ENCODE measurements at regions not wholly inside any gene's neighbourhood (a gene's known extent, or its start where the extent isn't known, plus 50 kb on each side); places are given as distances from the start of the nearest gene placed in this dataset.
"Not testable (repeated sequence)": the region's sequence is repeated elsewhere in the genome, so short reads cannot be mapped to it uniquely, and the experiment has no call there.

DNA sequence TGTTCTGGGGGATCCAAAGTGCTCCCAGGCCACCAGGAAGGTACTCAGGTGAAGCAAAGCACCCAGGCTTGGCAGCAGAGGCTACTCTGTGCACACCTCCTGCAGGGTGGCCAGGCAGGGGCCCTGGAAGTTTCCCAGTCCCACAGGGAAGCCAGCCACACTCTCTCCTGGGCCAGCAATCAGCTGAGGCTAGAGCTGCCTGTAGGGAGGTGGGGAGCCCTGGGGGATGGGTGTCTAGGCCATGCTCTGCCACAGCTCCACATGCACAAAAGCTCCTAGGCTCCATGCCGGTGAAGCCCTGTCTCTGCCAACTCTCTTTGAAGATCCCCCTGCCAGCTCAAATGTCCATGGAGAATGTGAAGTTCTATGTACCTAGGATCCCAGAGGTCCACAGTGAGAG is 231.4 kb downstream of the SPATA31A6 start:
- not testable (repeated sequence) for H3K4me1 ChIP-seq (ENCODE audit: control insufficient read depth, insufficient read depth, low read length); H3K27ac ChIP-seq (ENCODE audit: low read depth, low read length); H3K9me3 ChIP-seq (ENCODE audit: control insufficient read depth, insufficient read depth, low read depth, low read length); H3K36me3 ChIP-seq (ENCODE audit: control insufficient read depth, insufficient read depth, low read length); H3K4me3 ChIP-seq (ENCODE audit: low read depth, low read length); H3K9ac ChIP-seq (ENCODE audit: low read length); H3K27me3 ChIP-seq (ENCODE audit: control insufficient read depth, insufficient read depth, low read length)

DNA sequence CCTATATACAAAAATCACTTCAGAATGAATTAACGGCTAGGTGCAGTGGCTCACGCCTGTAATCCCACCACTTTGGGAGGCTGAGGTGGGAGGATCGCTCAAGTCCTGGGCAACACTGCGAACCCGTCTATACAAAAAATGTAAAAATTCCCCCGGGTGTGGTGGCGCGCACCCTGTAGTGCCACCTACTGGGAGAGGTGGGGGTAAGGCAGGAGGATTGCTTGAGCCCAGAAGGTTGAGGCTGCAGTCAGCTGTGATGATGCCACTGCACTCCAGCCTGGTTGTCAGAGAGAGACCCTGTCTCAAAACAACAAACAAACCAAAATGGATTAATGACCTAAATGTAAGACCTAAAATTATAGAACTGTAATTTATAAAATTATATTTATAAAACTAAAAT is 236.2 kb downstream of the SPATA31A6 start:
- H3K27ac ChIP-seq (ENCODE audit: low read depth, low read length); H3K36me3 ChIP-seq (ENCODE audit: control insufficient read depth, insufficient read depth, low read length); H3K4me1 ChIP-seq (ENCODE audit: control insufficient read depth, insufficient read depth, low read length); H3K9ac ChIP-seq (ENCODE audit: low read length); H3K9me3 ChIP-seq (ENCODE audit: control insufficient read depth, insufficient read depth, low read depth, low read length); H3K4me3 ChIP-seq (ENCODE audit: low read depth, low read length); H3K27me3 ChIP-seq (ENCODE audit: control insufficient read depth, insufficient read depth, low read length): not testable (repeated sequence)

DNA sequence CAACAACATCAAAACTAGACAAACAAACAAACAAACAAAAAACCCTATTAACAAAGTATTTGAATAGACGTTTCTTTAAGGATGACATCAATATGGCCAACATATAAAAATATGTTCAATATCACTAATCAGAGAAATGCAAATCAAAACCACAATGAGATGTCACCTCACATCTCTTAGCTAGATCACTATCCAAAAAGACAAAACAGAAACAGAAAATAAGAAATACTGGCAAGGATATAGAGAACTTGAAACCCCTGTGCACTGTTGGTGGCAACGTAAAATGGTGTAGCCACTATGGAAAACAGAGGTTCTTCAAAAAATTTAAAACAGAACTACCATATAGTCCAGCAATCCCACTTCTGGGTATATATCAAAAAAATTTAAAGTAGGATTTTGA is 236.9 kb downstream of the SPATA31A6 start:
- H3K4me1 ChIP-seq (ENCODE audit: control insufficient read depth, insufficient read depth, low read length); H3K36me3 ChIP-seq (ENCODE audit: control insufficient read depth, insufficient read depth, low read length); H3K27me3 ChIP-seq (ENCODE audit: control insufficient read depth, insufficient read depth, low read length); H3K9me3 ChIP-seq (ENCODE audit: control insufficient read depth, insufficient read depth, low read depth, low read length); H3K9ac ChIP-seq (ENCODE audit: low read length); H3K27ac ChIP-seq (ENCODE audit: low read depth, low read length); H3K4me3 ChIP-seq (ENCODE audit: low read depth, low read length): not testable (repeated sequence)

DNA sequence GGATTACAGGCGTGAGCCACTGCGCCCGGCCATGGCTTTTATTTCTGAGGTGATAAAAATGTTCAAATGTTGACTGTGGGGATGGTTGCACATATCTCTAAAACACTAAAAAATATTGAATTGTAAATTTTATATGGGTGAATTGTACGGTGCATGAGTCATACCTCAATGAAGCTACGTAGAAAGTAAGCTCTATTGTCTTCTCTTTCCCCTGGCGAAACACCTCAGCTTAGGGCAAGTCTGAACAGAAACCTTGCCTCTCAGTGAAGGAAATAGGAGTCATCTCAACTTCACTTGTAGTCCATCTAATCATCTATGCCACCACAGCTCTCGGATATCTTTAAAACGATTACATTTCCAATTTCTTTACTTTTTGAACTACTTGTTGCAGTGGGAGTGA is 238.2 kb downstream of the SPATA31A6 start:
- not testable (repeated sequence) for H3K9ac ChIP-seq (ENCODE audit: low read length); H3K9me3 ChIP-seq (ENCODE audit: control insufficient read depth, insufficient read depth, low read depth, low read length); H3K27ac ChIP-seq (ENCODE audit: low read depth, low read length); H3K4me1 ChIP-seq (ENCODE audit: control insufficient read depth, insufficient read depth, low read length); H3K36me3 ChIP-seq (ENCODE audit: control insufficient read depth, insufficient read depth, low read length); H3K27me3 ChIP-seq (ENCODE audit: control insufficient read depth, insufficient read depth, low read length); H3K4me3 ChIP-seq (ENCODE audit: low read depth, low read length)

DNA sequence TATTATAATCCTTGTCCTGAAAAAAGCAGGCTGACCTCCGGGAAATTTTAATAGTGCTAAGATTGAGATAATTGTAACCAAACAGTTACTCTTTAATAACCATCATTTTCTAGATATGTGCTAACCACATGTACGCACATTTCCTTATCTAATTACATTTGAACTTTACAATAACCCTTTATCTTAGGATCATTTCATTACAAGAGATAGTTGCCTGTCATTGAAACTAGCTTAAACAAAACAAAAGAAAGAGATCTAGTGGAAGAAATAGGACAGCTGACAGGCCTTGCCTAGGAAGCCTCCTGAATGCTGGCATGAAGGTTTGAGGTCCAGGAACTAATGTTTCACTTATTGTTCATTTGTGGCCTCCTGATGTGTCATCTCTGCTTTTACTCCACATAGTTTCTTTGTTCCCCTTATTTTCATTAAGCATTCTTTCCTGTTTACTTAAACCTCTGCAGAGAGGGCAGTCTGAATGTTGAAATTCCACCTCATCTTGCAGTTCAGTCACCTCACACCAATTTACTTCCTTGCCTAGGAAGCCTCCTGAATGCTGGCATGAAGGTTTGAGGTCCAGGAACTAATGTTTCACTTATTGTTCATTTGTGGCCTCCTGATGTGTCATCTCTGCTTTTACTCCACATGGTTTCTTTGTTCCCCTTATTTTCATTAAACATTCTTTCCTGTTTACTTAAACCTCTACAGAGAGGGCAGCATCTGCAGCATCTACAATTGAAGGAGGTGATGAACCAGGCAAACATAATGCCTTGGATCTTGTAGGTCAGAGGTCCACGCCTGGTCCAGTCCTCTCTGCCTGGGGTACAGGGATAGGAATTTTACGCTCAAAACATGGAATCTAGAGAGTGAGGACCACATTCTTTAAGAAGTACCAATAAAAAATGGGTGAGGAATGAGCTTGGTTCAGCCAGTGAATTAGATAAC is 247.5 kb downstream of the SPATA31A6 start:
- H3K27ac ChIP-seq (ENCODE audit: low read depth, low read length); H3K36me3 ChIP-seq (ENCODE audit: control insufficient read depth, insufficient read depth, low read length); H3K9me3 ChIP-seq (ENCODE audit: control insufficient read depth, insufficient read depth, low read depth, low read length); H3K27me3 ChIP-seq (ENCODE audit: control insufficient read depth, insufficient read depth, low read length); H3K9ac ChIP-seq (ENCODE audit: low read length); H3K4me1 ChIP-seq (ENCODE audit: control insufficient read depth, insufficient read depth, low read length); H3K4me3 ChIP-seq (ENCODE audit: low read depth, low read length): not testable (repeated sequence)

DNA sequence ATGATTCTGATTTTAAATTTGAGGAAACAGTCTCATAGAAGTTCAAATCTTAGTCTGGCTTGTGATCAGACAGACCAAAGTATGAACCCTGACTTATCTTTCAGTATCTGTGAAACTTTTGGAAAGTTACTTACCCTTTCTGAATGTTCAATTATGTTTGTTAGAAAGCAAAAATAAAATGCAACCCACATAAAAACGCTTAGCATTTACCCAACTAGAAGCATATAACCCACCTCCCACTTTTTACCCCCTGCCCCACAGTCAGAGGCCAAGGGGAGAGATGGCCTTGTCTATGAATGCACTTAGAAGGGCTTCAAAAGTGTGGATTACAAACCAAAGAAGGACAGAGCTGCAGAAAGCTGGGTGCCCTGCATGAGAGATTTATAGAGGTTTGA is 248.2 kb downstream of the SPATA31A6 start:
- not testable (repeated sequence) for H3K27ac ChIP-seq (ENCODE audit: low read depth, low read length); H3K9ac ChIP-seq (ENCODE audit: low read length); H3K36me3 ChIP-seq (ENCODE audit: control insufficient read depth, insufficient read depth, low read length); H3K4me1 ChIP-seq (ENCODE audit: control insufficient read depth, insufficient read depth, low read length); H3K27me3 ChIP-seq (ENCODE audit: control insufficient read depth, insufficient read depth, low read length); H3K4me3 ChIP-seq (ENCODE audit: low read depth, low read length); H3K9me3 ChIP-seq (ENCODE audit: control insufficient read depth, insufficient read depth, low read depth, low read length)

DNA sequence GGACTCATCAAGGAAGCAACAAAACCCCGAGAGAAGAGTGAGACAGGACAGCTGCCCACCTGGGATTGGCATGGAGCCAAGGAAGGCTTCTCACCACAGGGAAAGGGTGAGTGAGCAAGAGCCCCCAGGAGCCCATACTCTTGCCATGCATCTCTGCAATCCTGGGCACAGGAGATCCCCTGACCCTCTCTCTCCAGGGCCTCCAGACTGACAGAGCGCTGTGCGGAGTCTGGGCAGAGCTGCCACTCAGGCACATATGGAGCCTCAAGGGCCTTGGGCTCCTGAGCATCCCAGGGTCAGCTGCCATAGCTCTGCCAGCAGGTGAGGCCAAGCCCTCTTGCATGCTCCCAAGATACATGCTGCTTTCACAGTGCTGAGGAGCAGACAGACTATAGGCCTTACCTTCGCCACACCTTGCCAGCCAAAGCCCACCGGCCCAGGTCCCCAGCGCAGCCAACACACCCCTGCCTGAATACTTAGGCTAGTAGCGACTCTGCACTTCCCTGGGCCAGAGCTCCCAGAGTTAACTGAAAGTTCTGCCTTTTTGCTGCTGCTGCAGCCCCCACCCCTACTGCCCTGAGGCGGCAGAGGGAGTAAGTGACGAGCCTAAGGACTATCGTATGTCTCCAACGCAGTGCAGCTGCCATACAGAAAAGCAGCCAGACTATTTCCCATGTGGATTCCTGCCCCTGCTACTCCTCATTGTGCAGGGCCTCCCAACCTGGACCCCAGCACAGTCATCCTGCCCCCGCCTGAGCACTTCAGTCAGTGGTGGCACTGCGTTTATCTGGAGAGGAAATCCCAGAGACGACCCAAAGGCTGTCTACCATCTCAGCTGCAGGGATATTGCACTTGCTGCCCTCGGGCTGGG is 251.6 kb downstream of the SPATA31A6 start:
- H3K36me3 ChIP-seq (ENCODE audit: control insufficient read depth, insufficient read depth, low read length); H3K4me3 ChIP-seq (ENCODE audit: low read depth, low read length); H3K9me3 ChIP-seq (ENCODE audit: control insufficient read depth, insufficient read depth, low read depth, low read length); H3K4me1 ChIP-seq (ENCODE audit: control insufficient read depth, insufficient read depth, low read length); H3K27me3 ChIP-seq (ENCODE audit: control insufficient read depth, insufficient read depth, low read length); H3K9ac ChIP-seq (ENCODE audit: low read length); H3K27ac ChIP-seq (ENCODE audit: low read depth, low read length): not testable (repeated sequence)

DNA sequence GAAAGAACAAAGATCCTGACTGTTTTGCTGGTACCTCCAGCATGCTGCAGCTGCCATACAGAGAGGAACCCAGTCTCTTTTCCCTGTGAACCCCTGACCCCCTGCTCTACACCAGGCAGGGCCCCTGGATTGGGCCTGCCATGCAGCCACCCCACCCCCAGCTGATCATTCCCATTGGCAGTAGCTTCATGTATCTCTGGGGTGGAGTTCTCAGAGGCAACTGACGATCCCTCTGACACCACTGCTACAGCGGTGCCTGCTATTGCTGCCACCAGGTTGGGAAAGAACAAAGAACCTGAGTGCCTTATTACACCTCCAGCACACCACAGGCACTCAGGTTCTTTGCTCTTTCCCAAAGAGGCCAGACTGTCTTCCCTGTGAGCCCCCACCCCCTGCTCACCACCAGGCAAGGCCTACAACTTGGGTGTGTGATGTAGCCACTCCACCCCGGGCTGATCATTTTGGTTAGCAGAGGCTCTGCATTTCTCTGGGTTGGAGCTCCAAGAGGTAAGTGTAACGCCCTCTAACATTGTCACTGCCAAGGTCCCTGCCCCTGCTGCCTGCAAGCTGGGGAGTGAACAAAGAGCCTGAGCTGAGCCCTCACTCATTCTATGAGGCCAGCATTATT is 252.4 kb downstream of the SPATA31A6 start:
- not testable (repeated sequence) for H3K4me3 ChIP-seq (ENCODE audit: low read depth, low read length); H3K27me3 ChIP-seq (ENCODE audit: control insufficient read depth, insufficient read depth, low read length); H3K9ac ChIP-seq (ENCODE audit: low read length); H3K9me3 ChIP-seq (ENCODE audit: control insufficient read depth, insufficient read depth, low read depth, low read length); H3K27ac ChIP-seq (ENCODE audit: low read depth, low read length); H3K36me3 ChIP-seq (ENCODE audit: control insufficient read depth, insufficient read depth, low read length); H3K4me1 ChIP-seq (ENCODE audit: control insufficient read depth, insufficient read depth, low read length)

DNA sequence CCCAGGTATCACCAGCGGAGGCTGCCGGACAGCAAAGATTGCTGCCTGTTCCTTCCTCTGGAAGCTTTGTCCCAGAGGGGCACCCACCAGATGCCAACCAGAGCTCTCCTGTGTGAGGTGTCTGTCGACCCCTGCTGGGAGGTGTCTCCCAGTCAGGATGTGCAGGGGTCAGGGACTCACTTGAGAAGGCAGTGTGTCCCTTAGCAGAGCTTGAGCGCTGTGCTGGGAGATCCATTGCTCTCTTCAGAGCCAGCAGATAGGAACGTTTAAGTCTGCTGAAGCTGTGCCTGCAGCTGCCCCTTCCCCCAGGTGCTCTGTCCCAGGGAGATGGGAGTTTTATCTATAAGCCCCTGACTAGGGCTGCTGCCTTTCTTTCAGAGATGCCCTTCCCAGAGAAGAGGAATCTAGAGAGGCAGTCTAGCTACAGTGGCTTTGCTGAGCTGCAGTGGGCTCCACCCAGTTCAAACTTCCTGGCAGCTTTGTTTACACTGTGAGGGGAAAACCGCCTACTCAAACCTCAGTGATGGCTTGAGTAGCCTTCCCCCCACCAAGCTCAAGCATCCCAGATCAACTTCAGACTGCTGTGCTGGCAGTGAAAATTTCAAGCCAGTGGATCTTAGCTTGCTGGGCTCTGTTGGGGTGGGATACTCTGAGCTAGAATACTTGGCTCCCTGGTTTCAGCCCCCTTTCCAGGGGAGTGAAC is 253.7 kb downstream of the SPATA31A6 start:
- not testable (repeated sequence) for H3K4me3 ChIP-seq (ENCODE audit: low read depth, low read length); H3K9me3 ChIP-seq (ENCODE audit: control insufficient read depth, insufficient read depth, low read depth, low read length); H3K9ac ChIP-seq (ENCODE audit: low read length); H3K27me3 ChIP-seq (ENCODE audit: control insufficient read depth, insufficient read depth, low read length); H3K4me1 ChIP-seq (ENCODE audit: control insufficient read depth, insufficient read depth, low read length); H3K27ac ChIP-seq (ENCODE audit: low read depth, low read length); H3K36me3 ChIP-seq (ENCODE audit: control insufficient read depth, insufficient read depth, low read length)

DNA sequence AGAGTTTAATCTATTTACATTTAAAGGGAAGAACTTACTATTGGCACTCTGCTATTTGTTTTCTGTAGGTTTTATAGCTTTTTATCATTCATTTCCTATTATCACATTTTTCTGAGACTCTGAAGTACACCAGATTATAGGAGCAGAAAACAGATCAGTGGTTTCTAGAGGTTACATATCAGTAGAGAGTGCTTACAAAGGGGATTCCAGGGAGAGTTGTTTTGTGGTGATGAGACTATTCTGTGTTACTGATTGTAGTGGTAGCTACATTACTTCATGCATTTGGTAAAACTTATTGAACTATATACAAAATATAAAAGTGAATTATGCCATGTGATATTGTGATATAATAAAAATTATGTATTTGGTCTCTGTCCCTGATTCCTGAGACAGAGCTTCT is 259.2 kb downstream of the SPATA31A6 start:
- H3K4me3 ChIP-seq (ENCODE audit: low read depth, low read length); H3K36me3 ChIP-seq (ENCODE audit: control insufficient read depth, insufficient read depth, low read length); H3K9me3 ChIP-seq (ENCODE audit: control insufficient read depth, insufficient read depth, low read depth, low read length); H3K27me3 ChIP-seq (ENCODE audit: control insufficient read depth, insufficient read depth, low read length); H3K9ac ChIP-seq (ENCODE audit: low read length); H3K27ac ChIP-seq (ENCODE audit: low read depth, low read length); H3K4me1 ChIP-seq (ENCODE audit: control insufficient read depth, insufficient read depth, low read length): not testable (repeated sequence)

DNA sequence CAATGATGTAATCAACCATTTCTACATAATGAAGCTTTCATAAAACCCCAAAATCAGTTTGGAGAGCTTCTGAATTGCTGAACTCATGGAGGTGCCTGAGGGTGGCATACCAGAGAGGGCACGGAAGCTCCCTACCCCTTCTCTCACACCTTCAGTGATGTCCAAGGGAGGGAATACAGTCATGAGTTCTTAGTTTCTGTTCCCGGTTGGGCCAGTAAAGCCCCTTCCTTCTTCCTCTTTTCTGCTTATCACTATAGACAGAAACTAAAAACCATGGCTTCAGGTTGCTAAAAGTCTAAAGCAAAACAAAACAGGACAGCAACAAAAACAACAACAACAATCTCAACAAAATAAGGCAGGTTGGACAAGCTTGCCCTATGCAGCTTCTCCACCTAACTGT is 260.0 kb downstream of the SPATA31A6 start:
- H3K4me1 ChIP-seq (ENCODE audit: control insufficient read depth, insufficient read depth, low read length); H3K36me3 ChIP-seq (ENCODE audit: control insufficient read depth, insufficient read depth, low read length); H3K27me3 ChIP-seq (ENCODE audit: control insufficient read depth, insufficient read depth, low read length); H3K9me3 ChIP-seq (ENCODE audit: control insufficient read depth, insufficient read depth, low read depth, low read length); H3K4me3 ChIP-seq (ENCODE audit: low read depth, low read length); H3K27ac ChIP-seq (ENCODE audit: low read depth, low read length); H3K9ac ChIP-seq (ENCODE audit: low read length): not testable (repeated sequence)
